ENCODE measurements at regions not wholly inside any gene's neighbourhood (a gene's known extent, or its start where the extent isn't known, plus 50 kb on each side); places are given as distances from the start of the nearest gene placed in this dataset.
"Not testable (repeated sequence)": the region's sequence is repeated elsewhere in the genome, so short reads cannot be mapped to it uniquely, and the experiment has no call there.

- intact Hi-C loops (cut with micrococcal nuclease), result no loop called here
Observed at GRCh38 chr9:84502066-84502465, 161.5 kb upstream of the SLC28A3 start.

- intact Hi-C loops (cut with micrococcal nuclease), result no loop called here
Observed at GRCh38 chr9:84504360-84504759, 163.8 kb upstream of the SLC28A3 start.

GRCh38 chr9:84511651-84512050 is 157.9 kb upstream of the NTRK2 start:
- intact Hi-C loops (cut with micrococcal nuclease), result no loop called here

GRCh38 chr9:84512493-84512892 is 157.0 kb upstream of the NTRK2 start:
- intact Hi-C loops (cut with micrococcal nuclease), result no loop called here

GRCh38 chr9:84513473-84513872 is 156.1 kb upstream of the NTRK2 start:
- intact Hi-C loops (cut with micrococcal nuclease), result no loop called here

GRCh38 chr9:84513979-84514378 is 155.6 kb upstream of the NTRK2 start:
- intact Hi-C loops (cut with micrococcal nuclease), result no loop called here

GRCh38 chr9:84514421-84514820 is 155.1 kb upstream of the NTRK2 start:
- intact Hi-C loops (cut with micrococcal nuclease), result no loop called here

- intact Hi-C loops (cut with micrococcal nuclease), result no loop called here
Observed at GRCh38 chr9:84517026-84517425, 152.5 kb upstream of the NTRK2 start.

- intact Hi-C loops (cut with micrococcal nuclease), result no loop called here
Observed at GRCh38 chr9:84519413-84519812, 150.1 kb upstream of the NTRK2 start.

GRCh38 chr9:84521208-84521607 is 148.3 kb upstream of the NTRK2 start:
- intact Hi-C loops (cut with micrococcal nuclease), result no loop called here

GRCh38 chr9:84526211-84526610 is 143.3 kb upstream of the NTRK2 start:
- intact Hi-C loops (cut with micrococcal nuclease), result not testable (repeated sequence)

- intact Hi-C loops (cut with micrococcal nuclease), result not testable (repeated sequence)
Observed at GRCh38 chr9:84527060-84527720, 142.3 kb upstream of the NTRK2 start.

GRCh38 chr9:84535973-84536372 is 133.6 kb upstream of the NTRK2 start:
- intact Hi-C loops (cut with micrococcal nuclease), result not testable (repeated sequence)

- intact Hi-C loops (cut with micrococcal nuclease), result no loop called here
Observed at GRCh38 chr9:84538879-84539278, 130.7 kb upstream of the NTRK2 start.

- intact Hi-C loops (cut with micrococcal nuclease), result no loop called here
Observed at GRCh38 chr9:84542554-84542953, 127.0 kb upstream of the NTRK2 start.

GRCh38 chr9:84554069-84554664 is 115.4 kb upstream of the NTRK2 start:
- intact Hi-C loops (cut with micrococcal nuclease), result no loop called here

GRCh38 chr9:84556556-84556955 is 113.0 kb upstream of the NTRK2 start:
- intact Hi-C loops (cut with micrococcal nuclease), result no loop called here

- intact Hi-C loops (cut with micrococcal nuclease), result no loop called here
Observed at GRCh38 chr9:84557751-84558150, 111.8 kb upstream of the NTRK2 start.

GRCh38 chr9:84563691-84564090 is 105.8 kb upstream of the NTRK2 start:
- intact Hi-C loops (cut with micrococcal nuclease), result no loop called here

GRCh38 chr9:84567805-84568204 is 101.7 kb upstream of the NTRK2 start:
- intact Hi-C loops (cut with micrococcal nuclease), result no loop called here

- intact Hi-C loops (cut with micrococcal nuclease), result no loop called here
Observed at GRCh38 chr9:84570482-84571154, 98.9 kb upstream of the NTRK2 start.

- intact Hi-C loops (cut with micrococcal nuclease), result no loop called here
Observed at GRCh38 chr9:84573083-84573482, 96.4 kb upstream of the NTRK2 start.

GRCh38 chr9:84575705-84576104 is 93.8 kb upstream of the NTRK2 start:
- intact Hi-C loops (cut with micrococcal nuclease), result no loop called here

Measured in T-helper 2 cell treated with Interferon-gamma antibody and Interleukin-4, amounts not matched to agents 100 ng/mL and 5 ng/mL, for 36 hours (primary cell).